C4-2B (cell line): ENCODE measurements at regions not wholly inside any gene's neighbourhood (a gene's known extent, or its start where the extent isn't known, plus 50 kb on each side); places are given as distances from the start of the nearest gene placed in this dataset.

ENCODE experiments used
- CTCF ChIP-seq: fragments of 450-650 bp; conservative IDR thresholded peaks from 2 replicates; pipeline ENCODE4 v1.5.1; 2017; ENCODE audit warnings: mild to moderate bottlenecking
- ZFX ChIP-seq: fragments of 450-650 bp; IDR thresholded peaks from 2 replicates; pipeline ENCODE4 v1.6.1; 2017

GRCh38 chr17:14772776-14773175, 471.9 kb downstream of the HS3ST3B1 start:
- TF ChIP-seq CTCF, result no peak
- no peak for TF ChIP-seq ZFX
